ENCODE measurements at regions not wholly inside any gene's neighbourhood (a gene's known extent, or its start where the extent isn't known, plus 50 kb on each side); places are given as distances from the start of the nearest gene placed in this dataset.
"Not testable (repeated sequence)": the region's sequence is repeated elsewhere in the genome, so short reads cannot be mapped to it uniquely, and the experiment has no call there.

DNA sequence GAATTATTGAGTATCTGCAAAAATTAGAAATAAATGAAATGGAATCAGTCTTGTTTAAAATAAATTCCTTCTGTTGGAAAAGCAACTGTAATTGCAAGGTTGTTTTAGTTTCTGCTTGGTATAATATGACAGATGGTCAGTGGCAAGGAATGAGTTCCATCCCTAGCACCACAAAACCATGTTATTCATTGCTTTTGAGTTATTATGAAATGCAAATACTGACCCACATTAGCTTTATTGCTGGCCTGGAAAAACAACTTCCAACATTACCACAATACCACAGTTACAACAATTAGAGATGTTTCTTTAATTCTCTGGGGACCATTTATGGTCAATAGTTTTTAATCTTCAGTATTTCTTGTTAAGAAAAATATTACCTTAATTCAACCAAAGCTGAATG is 194.4 kb downstream of the TMA16 start:
- H3K36me3 ChIP-seq (ENCODE audit: control insufficient read depth in 2 of 2, insufficient read depth in 2 of 2, low read length in 2 of 2), result no peaks in the 10 kb centered on the region
- no peaks in the 10 kb centered on the region for H3K27me3 ChIP-seq (ENCODE audit: control insufficient read depth in 1 of 2, insufficient read depth in 2 of 2, low read length in 2 of 2)
- H3K9ac ChIP-seq (ENCODE audit: low read length in 2 of 2), result no peak overlapping the region
- no peaks in the 10 kb centered on the region for H3K4me1 ChIP-seq (ENCODE audit: control insufficient read depth, insufficient read depth, low read length)
- no peaks in the 10 kb centered on the region for H3K9me3 ChIP-seq (ENCODE audit: control insufficient read depth in 2 of 2, low read length in 2 of 2)
- no peak overlapping the region for H3K4me3 ChIP-seq (ENCODE audit: low read length in 2 of 2)
- H3K27ac ChIP-seq (ENCODE audit: low read length), result no peak overlapping the region

GRCh38 chr4:163693211-163693610 is 198.7 kb downstream of the TMA16 start:
- Histone ChIP-seq H3K4me3 (ENCODE audit: low read length in 2 of 2) (no peak overlapping the region), H3K27me3 (ENCODE audit: control insufficient read depth in 1 of 2, insufficient read depth in 2 of 2, low read length in 2 of 2) (no peaks in the 10 kb centered on the region), H3K4me1 (ENCODE audit: control insufficient read depth, insufficient read depth, low read length) (no peaks in the 10 kb centered on the region), H3K9ac (ENCODE audit: low read length in 2 of 2) (no peak overlapping the region), H3K27ac (ENCODE audit: low read length) (no peak overlapping the region), H3K36me3 (ENCODE audit: control insufficient read depth in 2 of 2, insufficient read depth in 2 of 2, low read length in 2 of 2) (no peaks in the 10 kb centered on the region), H3K9me3 (ENCODE audit: control insufficient read depth in 2 of 2, low read length in 2 of 2) (no peaks in the 10 kb centered on the region)

DNA sequence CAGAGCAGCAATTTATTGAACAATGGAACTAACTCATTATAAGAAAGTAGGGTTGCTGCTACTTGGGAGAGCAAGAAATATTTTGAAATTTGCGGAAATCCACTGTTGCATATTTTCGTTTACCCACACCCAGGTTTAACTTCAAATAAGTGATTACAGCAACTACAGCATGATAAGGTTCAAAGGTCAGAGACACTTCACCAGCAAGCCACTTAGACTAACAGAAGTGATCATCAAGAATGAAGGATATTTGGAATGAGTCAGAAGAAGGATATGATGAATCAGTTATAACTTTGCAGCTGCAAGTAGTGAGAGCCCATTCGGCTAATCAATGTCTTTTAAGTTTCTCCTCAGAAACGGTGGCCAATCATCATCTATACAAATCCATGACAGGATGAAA is 199.3 kb downstream of the TMA16 start:
- no peaks in the 10 kb centered on the region for H3K4me1 ChIP-seq (ENCODE audit: control insufficient read depth, insufficient read depth, low read length)
- no peak overlapping the region for H3K9ac ChIP-seq (ENCODE audit: low read length in 2 of 2)
- H3K4me3 ChIP-seq (ENCODE audit: low read length in 2 of 2), result no peak overlapping the region
- H3K36me3 ChIP-seq (ENCODE audit: control insufficient read depth in 2 of 2, insufficient read depth in 2 of 2, low read length in 2 of 2), result no peaks in the 10 kb centered on the region
- H3K9me3 ChIP-seq (ENCODE audit: control insufficient read depth in 2 of 2, low read length in 2 of 2), result no peaks in the 10 kb centered on the region
- no peaks in the 10 kb centered on the region for H3K27me3 ChIP-seq (ENCODE audit: control insufficient read depth in 1 of 2, insufficient read depth in 2 of 2, low read length in 2 of 2)
- no peak overlapping the region for H3K27ac ChIP-seq (ENCODE audit: low read length)

DNA sequence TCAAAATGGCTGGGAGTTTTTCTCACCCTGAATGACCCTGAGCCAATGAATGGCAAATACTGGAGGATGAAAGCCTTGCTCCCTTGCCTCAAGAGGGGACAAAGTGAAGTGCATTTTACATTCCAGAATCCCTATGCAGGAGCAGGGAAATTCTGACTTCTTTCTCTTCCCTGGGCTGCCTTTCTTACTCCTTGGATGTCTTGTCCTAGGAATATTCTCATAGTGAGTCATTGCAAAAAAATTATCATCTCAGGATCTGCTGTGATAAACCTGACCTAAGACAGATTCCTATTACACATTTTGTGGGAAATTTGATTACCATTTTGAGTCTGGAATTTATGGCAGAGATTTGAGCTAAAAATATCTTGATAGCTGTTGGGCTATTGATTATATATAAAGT is 199.9 kb downstream of the TMA16 start:
- no peak overlapping the region for H3K27ac ChIP-seq (ENCODE audit: low read length)
- H3K36me3 ChIP-seq (ENCODE audit: control insufficient read depth in 2 of 2, insufficient read depth in 2 of 2, low read length in 2 of 2), result no peaks in the 10 kb centered on the region
- H3K4me3 ChIP-seq (ENCODE audit: low read length in 2 of 2), result no peak overlapping the region
- H3K27me3 ChIP-seq (ENCODE audit: control insufficient read depth in 1 of 2, insufficient read depth in 2 of 2, low read length in 2 of 2), result no peaks in the 10 kb centered on the region
- no peak overlapping the region for H3K9ac ChIP-seq (ENCODE audit: low read length in 2 of 2)
- no peaks in the 10 kb centered on the region for H3K9me3 ChIP-seq (ENCODE audit: control insufficient read depth in 2 of 2, low read length in 2 of 2)
- H3K4me1 ChIP-seq (ENCODE audit: control insufficient read depth, insufficient read depth, low read length), result no peaks in the 10 kb centered on the region

DNA sequence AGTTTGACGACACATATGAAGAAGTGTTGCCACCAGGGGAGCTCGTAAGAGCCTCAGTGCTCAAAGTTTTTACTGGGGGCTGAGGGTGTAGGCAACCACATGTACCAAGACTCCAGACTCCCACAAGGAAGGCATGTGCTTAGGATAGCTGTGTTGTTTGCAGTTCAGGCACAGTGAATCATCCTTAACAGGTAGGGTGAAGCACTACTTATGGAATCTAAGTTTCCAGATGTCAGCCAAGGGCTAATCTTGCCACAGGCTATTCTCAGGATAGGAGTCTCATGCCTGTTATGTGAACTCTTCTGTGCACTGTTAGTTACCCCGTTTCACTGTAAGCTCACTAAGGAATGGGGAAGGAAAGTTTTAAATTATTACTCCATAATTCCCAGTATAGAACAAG is 202.6 kb downstream of the TMA16 start:
- H3K27me3 ChIP-seq (ENCODE audit: control insufficient read depth in 1 of 2, insufficient read depth in 2 of 2, low read length in 2 of 2), result no peaks in the 10 kb centered on the region
- no peaks in the 10 kb centered on the region for H3K4me1 ChIP-seq (ENCODE audit: control insufficient read depth, insufficient read depth, low read length)
- no peaks in the 10 kb centered on the region for H3K36me3 ChIP-seq (ENCODE audit: control insufficient read depth in 2 of 2, insufficient read depth in 2 of 2, low read length in 2 of 2)
- no peaks in the 10 kb centered on the region for H3K9me3 ChIP-seq (ENCODE audit: control insufficient read depth in 2 of 2, low read length in 2 of 2)
- H3K27ac ChIP-seq (ENCODE audit: low read length), result no peak overlapping the region
- H3K4me3 ChIP-seq (ENCODE audit: low read length in 2 of 2), result no peak overlapping the region
- no peak overlapping the region for H3K9ac ChIP-seq (ENCODE audit: low read length in 2 of 2)

DNA sequence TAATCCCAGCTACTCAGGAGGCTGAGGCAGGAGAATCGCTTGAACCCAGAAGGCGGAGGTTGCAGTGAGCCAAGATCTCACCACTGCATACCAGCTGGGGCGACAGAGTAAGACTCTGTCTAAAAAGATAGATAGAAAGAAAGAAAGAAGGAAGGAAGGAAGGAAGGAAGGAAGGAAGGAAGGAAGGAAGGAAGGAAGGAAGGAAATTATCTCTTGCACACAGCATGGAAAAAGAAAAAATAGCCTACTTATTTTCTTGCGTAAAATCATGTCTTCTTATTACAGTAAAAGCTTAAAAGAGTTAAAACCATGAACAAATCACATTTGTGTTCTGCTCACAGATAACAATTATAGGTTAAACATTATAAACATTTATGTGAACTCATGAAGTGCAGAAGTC is 205.9 kb downstream of the TMA16 start:
- not testable (repeated sequence) for H3K9me3 ChIP-seq (ENCODE audit: control insufficient read depth in 2 of 2, low read length in 2 of 2); H3K27me3 ChIP-seq (ENCODE audit: control insufficient read depth in 1 of 2, insufficient read depth in 2 of 2, low read length in 2 of 2); H3K9ac ChIP-seq (ENCODE audit: low read length in 2 of 2); H3K27ac ChIP-seq (ENCODE audit: low read length); H3K4me3 ChIP-seq (ENCODE audit: low read length in 2 of 2); H3K36me3 ChIP-seq (ENCODE audit: control insufficient read depth in 2 of 2, insufficient read depth in 2 of 2, low read length in 2 of 2); H3K4me1 ChIP-seq (ENCODE audit: control insufficient read depth, insufficient read depth, low read length)

GRCh38 chr4:163701916-163702315 is 207.4 kb downstream of the TMA16 start:
- Histone ChIP-seq H3K4me3 (ENCODE audit: low read length in 2 of 2) (no peak overlapping the region), H3K9me3 (ENCODE audit: control insufficient read depth in 2 of 2, low read length in 2 of 2) (no peaks in the 10 kb centered on the region), H3K4me1 (ENCODE audit: control insufficient read depth, insufficient read depth, low read length) (no peaks in the 10 kb centered on the region), H3K9ac (ENCODE audit: low read length in 2 of 2) (no peak overlapping the region), H3K27ac (ENCODE audit: low read length) (no peak overlapping the region), H3K27me3 (ENCODE audit: control insufficient read depth in 1 of 2, insufficient read depth in 2 of 2, low read length in 2 of 2) (no peaks in the 10 kb centered on the region), H3K36me3 (ENCODE audit: control insufficient read depth in 2 of 2, insufficient read depth in 2 of 2, low read length in 2 of 2) (no peaks in the 10 kb centered on the region)

- Histone ChIP-seq H3K27me3 (ENCODE audit: control insufficient read depth in 1 of 2, insufficient read depth in 2 of 2, low read length in 2 of 2) (no peaks in the 10 kb centered on the region), H3K4me3 (ENCODE audit: low read length in 2 of 2) (no peak overlapping the region), H3K27ac (ENCODE audit: low read length) (no peak overlapping the region), H3K9ac (ENCODE audit: low read length in 2 of 2) (no peak overlapping the region), H3K36me3 (ENCODE audit: control insufficient read depth in 2 of 2, insufficient read depth in 2 of 2, low read length in 2 of 2) (no peaks in the 10 kb centered on the region), H3K4me1 (ENCODE audit: control insufficient read depth, insufficient read depth, low read length) (no peaks in the 10 kb centered on the region), H3K9me3 (ENCODE audit: control insufficient read depth in 2 of 2, low read length in 2 of 2) (no peaks in the 10 kb centered on the region)
Observed at GRCh38 chr4:163702736-163703135, 208.2 kb downstream of the TMA16 start.

GRCh38 chr4:163703251-163703650 is 208.8 kb downstream of the TMA16 start:
- no peak overlapping the region for H3K9ac ChIP-seq (ENCODE audit: low read length in 2 of 2)
- H3K9me3 ChIP-seq (ENCODE audit: control insufficient read depth in 2 of 2, low read length in 2 of 2), result no peaks in the 10 kb centered on the region
- H3K4me3 ChIP-seq (ENCODE audit: low read length in 2 of 2), result no peak overlapping the region
- no peak overlapping the region for H3K27ac ChIP-seq (ENCODE audit: low read length)
- H3K4me1 ChIP-seq (ENCODE audit: control insufficient read depth, insufficient read depth, low read length), result no peaks in the 10 kb centered on the region
- H3K27me3 ChIP-seq (ENCODE audit: control insufficient read depth in 1 of 2, insufficient read depth in 2 of 2, low read length in 2 of 2), result no peaks in the 10 kb centered on the region
- H3K36me3 ChIP-seq (ENCODE audit: control insufficient read depth in 2 of 2, insufficient read depth in 2 of 2, low read length in 2 of 2), result no peaks in the 10 kb centered on the region

DNA sequence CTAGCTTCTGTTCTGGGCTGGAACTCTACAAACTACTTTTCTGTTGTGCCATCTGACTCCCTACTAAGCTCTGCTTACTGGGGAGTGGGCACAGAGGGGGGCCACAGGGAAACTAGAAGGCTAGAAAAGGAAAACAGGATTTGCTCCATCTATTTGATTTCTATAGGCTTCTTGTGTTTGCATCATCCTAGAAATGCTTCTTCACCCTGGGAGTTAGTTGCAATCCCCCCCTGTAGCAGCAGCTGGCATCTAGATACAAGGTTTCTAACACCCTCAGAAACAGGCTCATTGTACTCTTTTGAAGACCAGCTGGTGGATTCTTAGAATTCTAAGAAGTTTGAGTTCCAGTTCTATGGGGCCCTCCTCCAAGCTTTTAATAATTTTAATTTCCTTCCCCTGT is 213.4 kb downstream of the TMA16 start:
- Histone ChIP-seq H3K4me1 (ENCODE audit: control insufficient read depth, insufficient read depth, low read length) (no peaks in the 10 kb centered on the region), H3K27ac (ENCODE audit: low read length) (no peak overlapping the region), H3K9me3 (ENCODE audit: control insufficient read depth in 2 of 2, low read length in 2 of 2) (no peaks in the 10 kb centered on the region), H3K27me3 (ENCODE audit: control insufficient read depth in 1 of 2, insufficient read depth in 2 of 2, low read length in 2 of 2) (no peaks in the 10 kb centered on the region), H3K36me3 (ENCODE audit: control insufficient read depth in 2 of 2, insufficient read depth in 2 of 2, low read length in 2 of 2) (no peaks in the 10 kb centered on the region), H3K9ac (ENCODE audit: low read length in 2 of 2) (no peak overlapping the region), H3K4me3 (ENCODE audit: low read length in 2 of 2) (no peak overlapping the region)

GRCh38 chr4:163709601-163710000 is 215.1 kb downstream of the TMA16 start:
- H3K36me3 ChIP-seq (ENCODE audit: control insufficient read depth in 2 of 2, insufficient read depth in 2 of 2, low read length in 2 of 2), result no peaks in the 10 kb centered on the region
- H3K27ac ChIP-seq (ENCODE audit: low read length), result no peak overlapping the region
- no peak overlapping the region for H3K9ac ChIP-seq (ENCODE audit: low read length in 2 of 2)
- no peaks in the 10 kb centered on the region for H3K9me3 ChIP-seq (ENCODE audit: control insufficient read depth in 2 of 2, low read length in 2 of 2)
- no peaks in the 10 kb centered on the region for H3K27me3 ChIP-seq (ENCODE audit: control insufficient read depth in 1 of 2, insufficient read depth in 2 of 2, low read length in 2 of 2)
- no peaks in the 10 kb centered on the region for H3K4me1 ChIP-seq (ENCODE audit: control insufficient read depth, insufficient read depth, low read length)
- no peak overlapping the region for H3K4me3 ChIP-seq (ENCODE audit: low read length in 2 of 2)

- H3K9ac ChIP-seq (ENCODE audit: low read length in 2 of 2), result no peak overlapping the region
- no peaks in the 10 kb centered on the region for H3K36me3 ChIP-seq (ENCODE audit: control insufficient read depth in 2 of 2, insufficient read depth in 2 of 2, low read length in 2 of 2)
- no peaks in the 10 kb centered on the region for H3K4me1 ChIP-seq (ENCODE audit: control insufficient read depth, insufficient read depth, low read length)
- H3K27ac ChIP-seq (ENCODE audit: low read length), result no peak overlapping the region
- no peaks in the 10 kb centered on the region for H3K9me3 ChIP-seq (ENCODE audit: control insufficient read depth in 2 of 2, low read length in 2 of 2)
- H3K4me3 ChIP-seq (ENCODE audit: low read length in 2 of 2), result no peak overlapping the region
- no peaks in the 10 kb centered on the region for H3K27me3 ChIP-seq (ENCODE audit: control insufficient read depth in 1 of 2, insufficient read depth in 2 of 2, low read length in 2 of 2)
Observed at GRCh38 chr4:163710158-163710557, 215.7 kb downstream of the TMA16 start.
